ENCODE measurements at regions not wholly inside any gene's neighbourhood (a gene's known extent, or its start where the extent isn't known, plus 50 kb on each side); places are given as distances from the start of the nearest gene placed in this dataset.

GRCh38 chr11:24046731-24047130 is 450.1 kb upstream of the LUZP2 start:
- intact Hi-C loops (cut with micrococcal nuclease), result no loop called here
- Histone ChIP-seq H3K27me3 (ENCODE audit: low read depth) (no peaks in the 10 kb centered on the region), H3K36me3 (no peaks in the 10 kb centered on the region), H3K4me1 (no peaks in the 10 kb centered on the region), H3K27ac (replicated peaks) (no peak overlapping the region), H3K4me3 (no peak overlapping the region), H3K9me3 (replicated peaks) (peaks cover 36% of the 10 kb centered on the region)
- DNase-seq, result no peak
- no peak for TF ChIP-seq CTCF (IDR thresholded peaks at IDR 0.05; ENCODE audit: borderline replicate concordance)

DNA sequence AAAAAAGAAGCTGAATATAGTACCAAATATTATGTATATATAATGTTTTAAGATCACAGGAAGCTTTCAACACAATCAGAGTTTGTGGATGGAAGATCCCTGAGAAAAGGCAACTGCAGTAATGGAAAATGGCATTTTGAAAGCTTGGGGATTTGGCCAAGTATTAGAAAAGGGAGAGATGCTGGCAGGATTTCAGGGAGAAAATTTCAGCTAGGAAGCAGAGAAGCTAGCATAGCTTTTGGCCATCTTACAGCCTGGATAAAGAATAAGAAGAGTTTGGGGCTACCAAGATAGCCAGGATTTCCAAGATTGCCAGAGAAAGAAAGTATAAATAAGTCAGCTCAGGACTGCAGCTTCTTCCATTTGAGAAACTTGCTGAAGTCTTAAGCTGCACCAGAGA is 440.8 kb upstream of the LUZP2 start:
- Histone ChIP-seq H3K4me1 (no peaks in the 10 kb centered on the region), H3K4me3 (no peak overlapping the region), H3K27me3 (ENCODE audit: low read depth) (no peaks in the 10 kb centered on the region), H3K27ac (replicated peaks) (no peak overlapping the region), H3K36me3 (no peaks in the 10 kb centered on the region), H3K9me3 (replicated peaks) (peaks cover 4% of the 10 kb centered on the region)
- no peak for TF ChIP-seq CTCF (IDR thresholded peaks at IDR 0.05; ENCODE audit: borderline replicate concordance)
- intact Hi-C loops (cut with micrococcal nuclease), result no loop called here
- no peak for DNase-seq

GRCh38 chr11:24060125-24060524 is 436.7 kb upstream of the LUZP2 start:
- Histone ChIP-seq H3K4me1 (no peaks in the 10 kb centered on the region), H3K36me3 (no peaks in the 10 kb centered on the region), H3K27ac (replicated peaks) (no peak overlapping the region), H3K27me3 (ENCODE audit: low read depth) (no peaks in the 10 kb centered on the region), H3K4me3 (no peak overlapping the region), H3K9me3 (replicated peaks) (no peaks in the 10 kb centered on the region)
- DNase-seq, result no peak
- no peak for TF ChIP-seq CTCF (IDR thresholded peaks at IDR 0.05; ENCODE audit: borderline replicate concordance)
- intact Hi-C loops (cut with micrococcal nuclease), result no loop called here

DNA sequence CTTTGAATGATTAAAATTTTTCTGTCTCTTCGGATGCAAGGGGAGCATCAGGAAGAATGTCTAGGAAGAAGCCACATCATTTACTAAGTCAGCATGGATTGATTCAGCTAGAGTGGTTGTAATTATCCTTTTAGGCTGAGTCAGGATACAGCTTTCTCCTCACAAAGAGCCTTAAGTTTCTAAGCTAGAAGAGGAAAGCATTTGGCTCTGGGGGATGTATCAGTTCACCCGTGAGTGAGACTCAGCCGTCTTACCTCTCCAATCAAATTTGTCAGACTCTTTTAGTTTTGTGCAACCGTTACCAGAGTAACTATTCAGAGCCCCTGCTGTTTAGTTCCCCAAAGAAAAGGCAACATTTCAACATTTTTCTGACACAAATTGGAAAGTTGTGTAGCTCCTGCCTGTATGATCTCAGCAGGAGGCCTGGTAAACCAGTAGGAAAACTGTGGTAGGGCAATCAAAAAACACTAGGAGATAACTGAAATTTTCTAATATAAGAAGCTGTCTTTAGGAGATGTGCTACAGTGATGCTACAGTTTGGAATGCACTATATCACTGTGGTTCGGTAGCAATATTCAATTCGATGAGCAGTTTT is 432.4 kb upstream of the LUZP2 start:
- H3K4me3 ChIP-seq, result no peak overlapping the region
- no peaks in the 10 kb centered on the region for H3K27me3 ChIP-seq (ENCODE audit: low read depth)
- DNase-seq, result no peak
- H3K4me1 ChIP-seq, result no peaks in the 10 kb centered on the region
- intact Hi-C loops (cut with micrococcal nuclease), result no loop called here
- no peaks in the 10 kb centered on the region for H3K36me3 ChIP-seq
- no peak overlapping the region for H3K27ac ChIP-seq (replicated peaks)
- TF ChIP-seq CTCF (IDR thresholded peaks at IDR 0.05; ENCODE audit: borderline replicate concordance), result no peak
- no peaks in the 10 kb centered on the region for H3K9me3 ChIP-seq (replicated peaks)

GRCh38 chr11:24068197-24068596 is 428.7 kb upstream of the LUZP2 start:
- H3K4me1 ChIP-seq, result no peaks in the 10 kb centered on the region
- TF ChIP-seq CTCF (IDR thresholded peaks at IDR 0.05; ENCODE audit: borderline replicate concordance), result no peak
- no peaks in the 10 kb centered on the region for H3K36me3 ChIP-seq
- no peaks in the 10 kb centered on the region for H3K9me3 ChIP-seq (replicated peaks)
- no peak for DNase-seq
- no peak overlapping the region for H3K27ac ChIP-seq (replicated peaks)
- H3K4me3 ChIP-seq, result no peak overlapping the region
- intact Hi-C loops (cut with micrococcal nuclease), result no loop called here
- no peaks in the 10 kb centered on the region for H3K27me3 ChIP-seq (ENCODE audit: low read depth)
